ENCODE measurements at regions not wholly inside any gene's neighbourhood (a gene's known extent, or its start where the extent isn't known, plus 50 kb on each side); places are given as distances from the start of the nearest gene placed in this dataset.

DNA sequence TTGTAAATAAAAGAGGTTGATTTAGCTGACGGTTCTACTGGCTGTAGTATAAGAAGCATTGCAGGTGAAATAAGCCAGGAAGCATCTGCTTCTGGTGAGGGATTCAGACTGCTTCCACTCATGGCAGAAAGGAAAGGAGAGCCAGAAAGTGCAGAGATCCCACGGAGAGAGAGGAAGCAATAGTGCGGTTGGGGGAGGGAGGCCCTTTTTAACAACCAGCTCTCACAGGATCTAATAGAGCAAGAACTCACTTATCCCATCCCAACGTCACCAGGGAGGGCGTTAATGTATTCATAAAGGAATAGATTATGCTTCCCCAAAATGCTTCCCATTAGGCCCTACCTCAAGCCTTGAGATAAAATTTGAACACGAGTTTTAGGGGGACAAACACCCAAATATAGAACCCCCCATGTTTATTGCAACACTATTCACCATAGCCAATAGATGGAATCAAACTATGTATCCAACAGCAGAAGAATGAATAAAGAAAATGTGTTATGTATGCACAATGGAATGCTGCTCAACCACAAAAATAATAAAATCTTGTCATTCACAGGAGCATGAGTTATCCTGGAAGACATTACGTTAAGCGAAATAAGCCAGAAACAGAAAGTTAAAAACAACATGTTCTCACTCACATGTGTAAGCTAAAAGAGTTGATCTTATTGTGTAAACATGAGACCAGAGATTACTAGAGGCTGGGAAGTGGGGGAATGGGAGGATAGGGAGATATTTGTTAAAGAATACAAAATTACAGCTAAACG, 908.3 kb upstream of the ANO3 start:
- TF ChIP-seq, protein P1, sequence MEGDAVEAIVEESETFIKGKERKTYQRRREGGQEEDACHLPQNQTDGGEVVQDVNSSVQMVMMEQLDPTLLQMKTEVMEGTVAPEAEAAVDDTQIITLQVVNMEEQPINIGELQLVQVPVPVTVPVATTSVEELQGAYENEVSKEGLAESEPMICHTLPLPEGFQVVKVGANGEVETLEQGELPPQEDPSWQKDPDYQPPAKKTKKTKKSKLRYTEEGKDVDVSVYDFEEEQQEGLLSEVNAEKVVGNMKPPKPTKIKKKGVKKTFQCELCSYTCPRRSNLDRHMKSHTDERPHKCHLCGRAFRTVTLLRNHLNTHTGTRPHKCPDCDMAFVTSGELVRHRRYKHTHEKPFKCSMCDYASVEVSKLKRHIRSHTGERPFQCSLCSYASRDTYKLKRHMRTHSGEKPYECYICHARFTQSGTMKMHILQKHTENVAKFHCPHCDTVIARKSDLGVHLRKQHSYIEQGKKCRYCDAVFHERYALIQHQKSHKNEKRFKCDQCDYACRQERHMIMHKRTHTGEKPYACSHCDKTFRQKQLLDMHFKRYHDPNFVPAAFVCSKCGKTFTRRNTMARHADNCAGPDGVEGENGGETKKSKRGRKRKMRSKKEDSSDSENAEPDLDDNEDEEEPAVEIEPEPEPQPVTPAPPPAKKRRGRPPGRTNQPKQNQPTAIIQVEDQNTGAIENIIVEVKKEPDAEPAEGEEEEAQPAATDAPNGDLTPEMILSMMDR (IDR thresholded peaks at IDR 0.05), result no peak
- TF ChIP-seq, protein P2, sequence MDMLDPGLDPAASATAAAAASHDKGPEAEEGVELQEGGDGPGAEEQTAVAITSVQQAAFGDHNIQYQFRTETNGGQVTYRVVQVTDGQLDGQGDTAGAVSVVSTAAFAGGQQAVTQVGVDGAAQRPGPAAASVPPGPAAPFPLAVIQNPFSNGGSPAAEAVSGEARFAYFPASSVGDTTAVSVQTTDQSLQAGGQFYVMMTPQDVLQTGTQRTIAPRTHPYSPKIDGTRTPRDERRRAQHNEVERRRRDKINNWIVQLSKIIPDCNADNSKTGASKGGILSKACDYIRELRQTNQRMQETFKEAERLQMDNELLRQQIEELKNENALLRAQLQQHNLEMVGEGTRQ (CRISPR knock-in tag; IDR thresholded peaks at IDR 0.05), result no peak
